GM18498 (cell line): ENCODE measurements at regions not wholly inside any gene's neighbourhood (a gene's known extent, or its start where the extent isn't known, plus 50 kb on each side); places are given as distances from the start of the nearest gene placed in this dataset.

Experiments used
- ATAC-seq: cut with Tn5 transposase; IDR thresholded peaks from one replicate; pipeline ENCODE4 v1.9.1; 2021; ENCODE audit warnings: mild to moderate bottlenecking, moderate library complexity; ENCODE audit not compliant: unreplicated experiment

DNA sequence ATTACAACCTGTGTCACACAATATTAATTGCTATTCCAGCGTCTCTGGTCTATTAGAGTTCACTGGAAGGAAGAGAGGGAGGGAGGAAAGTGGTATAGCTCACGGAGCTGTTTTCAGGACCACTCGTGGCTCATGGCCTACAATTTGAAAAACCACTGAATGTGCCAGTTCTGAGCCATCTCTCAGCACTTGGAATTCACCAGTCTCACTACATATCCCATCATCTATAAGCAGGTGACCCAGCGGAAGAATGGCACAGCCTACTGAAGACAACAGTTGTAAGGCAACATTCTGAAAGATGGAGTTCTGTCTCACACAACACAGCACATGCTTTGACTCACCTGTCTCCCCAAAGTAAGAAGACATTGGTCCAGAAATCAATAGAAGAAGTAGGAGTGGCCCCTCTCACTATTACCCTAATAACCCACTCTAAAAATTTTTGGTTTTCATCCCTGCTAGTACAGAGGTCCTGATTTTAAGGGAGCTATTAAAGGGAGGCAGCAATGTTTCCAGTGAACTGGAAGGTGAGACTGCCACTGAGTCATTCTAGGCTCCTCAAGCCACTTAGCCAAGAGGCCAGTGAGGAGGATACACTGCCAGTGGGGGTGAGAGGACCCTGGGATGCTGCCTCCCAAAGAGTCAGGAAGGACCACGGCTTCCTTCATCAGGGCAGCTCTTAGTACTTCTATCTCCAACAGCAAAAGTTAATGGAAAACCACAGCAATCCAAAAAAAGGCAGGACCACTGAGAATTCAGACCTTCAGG lies 50.0 kb upstream of the DOCK9 start:
- ATAC-seq, result no peak

DNA sequence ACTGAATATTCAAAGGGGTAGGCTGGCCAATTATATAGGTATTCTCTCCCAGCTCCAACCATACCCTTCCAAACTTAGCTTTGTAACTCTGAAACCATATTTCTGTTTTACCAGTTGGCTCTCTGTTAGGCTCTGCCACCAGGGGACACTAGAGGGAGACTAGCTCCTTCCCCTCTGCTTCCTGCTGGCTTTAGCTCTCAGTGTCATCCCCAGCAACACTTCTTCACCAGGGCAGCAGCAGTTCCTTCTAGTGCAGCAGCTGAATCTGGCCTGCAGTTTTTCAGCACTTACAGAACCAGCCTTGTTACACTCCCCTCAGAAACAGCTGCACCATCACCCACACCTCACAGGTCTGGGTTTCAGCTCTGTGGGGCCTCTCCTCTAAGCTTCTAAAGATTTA lies 51.0 kb upstream of the DOCK9 start:
- no peak for ATAC-seq

DNA sequence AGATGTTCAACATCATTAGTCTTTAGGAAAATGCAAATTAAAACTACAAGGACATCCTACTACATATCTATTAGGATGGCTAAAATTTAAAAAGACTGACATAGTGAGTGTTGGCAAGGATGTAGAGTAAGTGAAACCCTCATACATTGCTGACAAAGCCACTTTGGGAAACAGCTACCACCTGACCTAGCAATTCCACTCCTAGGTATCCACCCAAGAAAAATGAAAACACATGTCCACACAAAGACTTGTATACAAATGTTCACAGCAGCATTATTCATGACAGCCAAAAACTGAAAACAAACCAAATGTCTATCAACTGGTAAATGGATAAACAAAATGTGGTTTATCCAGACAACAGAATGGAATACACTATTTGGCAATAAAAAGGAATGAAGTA lies 51.7 kb upstream of the DOCK9 start:
- ATAC-seq, result no peak

DNA sequence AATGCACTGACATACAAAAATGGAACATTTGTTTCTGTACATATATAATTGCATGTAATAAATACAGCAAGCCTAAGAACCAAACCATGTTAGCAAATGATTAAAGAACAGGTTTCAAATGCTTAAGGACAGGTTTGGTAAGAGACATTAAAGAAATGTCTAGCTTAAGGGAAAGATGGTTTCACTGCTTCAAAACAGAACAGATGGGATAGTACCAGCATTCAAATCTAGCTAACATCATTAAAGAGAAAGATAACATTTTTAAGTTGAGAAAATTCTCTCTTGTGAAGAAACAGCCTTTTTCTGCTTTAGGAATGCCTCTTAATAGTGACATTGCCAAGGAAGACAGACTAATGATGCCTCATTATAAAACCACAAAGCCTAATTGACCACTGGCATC lies 52.5 kb upstream of the DOCK9 start:
- no peak for ATAC-seq

DNA sequence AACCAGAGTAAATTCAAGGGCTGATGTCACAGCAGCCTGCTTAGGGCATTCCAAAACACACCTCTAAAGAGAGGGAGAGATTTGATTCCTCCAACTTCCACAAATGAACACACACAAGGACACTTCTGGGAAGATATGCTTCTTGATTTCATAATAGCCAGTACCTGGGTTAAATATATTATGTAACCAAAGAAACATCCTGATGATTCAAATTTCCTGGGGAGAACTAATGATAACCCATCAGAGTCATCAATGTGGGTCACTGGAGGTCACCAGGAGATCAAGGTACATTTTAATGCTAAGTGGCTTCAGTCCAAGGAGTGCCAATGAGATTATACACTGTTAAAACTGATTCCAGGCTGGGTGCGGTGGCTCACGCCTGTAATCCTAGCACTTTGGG lies 54.0 kb upstream of the DOCK9 start:
- ATAC-seq, result no peak

DNA sequence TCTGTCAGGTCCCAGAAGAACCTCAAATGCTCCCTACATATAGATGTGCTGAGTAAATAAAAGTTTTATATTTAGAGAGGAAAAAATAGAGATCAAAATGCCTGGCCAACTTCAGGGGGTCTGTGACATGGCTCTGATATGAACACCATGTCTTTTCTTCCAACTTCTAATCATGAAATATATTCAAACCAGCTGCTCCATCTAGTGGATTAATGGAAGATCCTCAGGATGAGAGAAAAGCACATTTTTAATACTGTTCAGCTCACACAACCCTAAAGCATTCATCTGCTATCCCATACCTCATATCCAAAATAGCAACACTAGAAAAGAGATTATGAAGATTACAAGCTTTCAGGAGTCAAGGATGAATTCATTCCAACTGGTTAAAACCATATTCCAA lies 56.0 kb upstream of the DOCK9 start:
- ATAC-seq, result no peak

DNA sequence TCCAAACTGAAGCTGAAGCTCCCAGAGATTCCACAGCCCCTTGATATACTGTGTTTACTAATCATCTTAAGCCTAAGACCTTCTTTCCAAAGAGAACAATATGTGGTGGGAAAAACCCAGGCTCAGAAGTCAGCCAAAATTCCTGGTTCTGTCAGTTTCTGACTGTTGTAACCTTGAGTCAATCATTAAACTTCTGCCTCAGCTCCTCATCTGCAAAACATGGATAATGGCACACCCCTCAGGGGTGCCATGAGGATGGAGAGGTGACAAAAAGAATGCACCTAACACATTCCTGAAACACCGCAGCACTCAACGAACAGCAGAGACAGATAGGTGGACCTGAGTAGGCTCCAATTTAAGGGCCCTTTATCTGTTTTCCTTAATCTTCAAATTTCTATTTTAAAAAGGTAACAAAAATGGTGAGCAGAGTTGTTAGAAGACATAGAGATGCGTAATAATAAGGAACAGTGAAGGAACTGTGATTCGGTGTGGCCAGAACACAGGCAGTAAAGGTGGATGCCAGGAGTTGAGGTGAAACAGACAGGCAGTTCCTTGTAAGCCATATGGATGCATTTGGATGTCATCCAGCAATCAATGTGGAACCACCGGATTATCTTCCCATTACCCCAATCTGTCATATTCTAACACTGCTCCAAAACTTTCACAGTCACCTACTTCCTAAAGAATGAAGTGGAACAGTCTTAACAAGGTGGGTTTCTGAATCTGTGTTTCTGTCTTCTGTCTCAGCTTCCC lies 56.6 kb upstream of the DOCK9 start:
- no peak for ATAC-seq

DNA sequence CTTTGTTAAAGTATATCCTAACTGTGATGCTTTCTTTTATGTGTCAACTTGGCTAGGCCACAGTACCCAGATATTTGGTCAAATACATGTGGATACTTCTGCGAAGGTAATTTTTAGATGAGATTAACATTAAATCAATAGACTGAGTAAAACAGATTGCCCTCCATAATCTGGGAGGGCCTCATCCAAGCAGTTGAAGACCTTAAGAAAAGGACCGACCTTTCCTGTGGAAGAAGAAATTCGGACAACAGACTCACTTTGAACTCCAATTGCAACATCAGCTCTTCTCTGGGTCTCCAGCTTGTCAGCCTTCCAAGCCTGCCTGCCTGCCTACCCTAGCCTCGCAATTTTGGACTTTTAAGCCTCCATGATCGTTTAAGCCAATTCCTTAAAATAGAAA lies 57.9 kb upstream of the DOCK9 start:
- ATAC-seq, result no peak

DNA sequence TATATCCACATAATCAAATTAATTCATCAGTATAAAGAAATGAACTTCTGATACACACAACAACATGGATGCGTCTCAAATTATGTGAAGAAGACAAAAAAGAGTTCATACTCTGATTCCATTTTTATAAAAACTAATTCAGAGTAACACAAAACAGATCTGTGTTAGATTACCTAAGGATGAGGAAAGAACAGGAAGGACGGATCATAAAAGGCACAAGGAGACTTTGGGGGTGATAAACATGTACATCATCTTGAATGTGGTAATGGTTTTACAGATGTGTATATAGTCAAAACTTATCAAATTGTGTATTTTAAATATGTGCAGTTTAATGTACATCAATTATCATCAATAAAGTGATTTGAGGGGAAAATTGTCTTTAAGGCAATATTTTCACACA lies 59.9 kb upstream of the DOCK9 start:
- no peak for ATAC-seq

DNA sequence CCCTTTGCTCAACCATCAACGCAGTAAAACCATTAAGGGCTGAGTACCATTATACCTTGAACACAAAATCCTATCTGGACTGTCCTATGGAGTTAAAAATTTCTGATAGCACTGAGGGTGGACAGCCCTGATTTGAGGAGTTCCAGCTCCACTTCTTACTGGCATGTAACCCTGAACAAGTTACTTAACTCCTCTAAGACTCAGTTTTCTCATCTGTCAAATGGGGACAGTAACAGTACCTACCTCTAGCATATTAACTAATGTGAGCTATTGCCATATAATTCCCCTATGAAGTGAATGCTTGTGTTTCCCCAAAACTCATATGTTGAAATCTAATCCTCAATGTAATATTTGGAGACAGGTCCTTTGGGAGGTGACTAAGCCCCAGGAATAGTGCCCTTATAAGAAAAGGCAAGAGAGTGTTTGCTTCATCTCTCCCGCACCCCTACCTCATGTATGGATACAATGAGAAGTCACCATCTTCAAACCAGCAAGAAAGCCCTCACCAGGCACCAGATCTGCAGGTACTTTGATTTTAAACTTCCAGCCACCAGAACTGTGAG lies 61.9 kb upstream of the DOCK9 start:
- ATAC-seq, result no peak

DNA sequence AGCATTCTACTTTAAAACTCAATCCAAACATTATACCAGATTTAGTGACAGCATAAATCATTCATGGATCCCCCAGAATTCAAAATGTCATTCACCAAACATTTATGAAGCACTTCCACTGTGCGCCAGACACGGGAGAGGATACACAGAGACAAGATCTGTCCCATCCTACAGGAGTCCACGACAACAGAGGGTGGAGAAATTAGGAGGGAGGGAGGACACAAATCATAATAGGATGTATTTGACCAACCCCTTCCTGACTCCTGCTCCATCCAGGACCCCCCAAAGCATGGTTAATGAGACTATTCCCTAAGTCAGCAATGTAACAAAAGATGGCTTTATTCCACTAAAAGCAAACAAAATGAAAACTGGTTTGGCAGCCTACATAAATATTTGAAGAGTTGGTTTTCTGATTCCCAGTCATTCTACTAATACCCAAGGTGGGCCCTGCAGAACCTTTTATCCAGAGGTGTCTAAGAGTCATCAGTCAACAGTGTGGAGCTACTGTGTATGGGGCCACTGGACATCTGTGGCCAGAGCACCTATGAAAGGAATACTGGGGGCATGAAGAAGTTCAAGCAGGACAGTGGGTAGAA lies 62.8 kb upstream of the DOCK9 start:
- ATAC-seq, result no peak

DNA sequence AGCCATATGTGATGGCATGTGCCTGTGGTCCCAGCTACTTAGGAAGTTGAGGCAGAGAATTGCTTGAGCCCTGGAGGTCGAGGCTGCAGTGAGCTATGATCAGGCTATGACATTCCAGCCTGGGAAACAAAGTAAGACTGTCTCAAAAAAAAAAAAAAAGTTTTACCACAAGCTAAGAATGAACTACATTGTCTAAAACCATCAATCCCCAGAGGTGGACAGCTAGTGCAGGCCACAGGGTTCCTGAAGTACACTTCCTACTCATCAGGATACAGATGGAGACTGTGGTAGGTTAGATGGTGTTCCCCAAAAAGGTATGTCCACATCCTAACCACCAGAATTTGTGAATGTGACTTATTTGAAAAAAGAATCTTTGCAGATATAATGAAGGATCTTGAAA lies 63.5 kb upstream of the DOCK9 start:
- ATAC-seq, result no peak

DNA sequence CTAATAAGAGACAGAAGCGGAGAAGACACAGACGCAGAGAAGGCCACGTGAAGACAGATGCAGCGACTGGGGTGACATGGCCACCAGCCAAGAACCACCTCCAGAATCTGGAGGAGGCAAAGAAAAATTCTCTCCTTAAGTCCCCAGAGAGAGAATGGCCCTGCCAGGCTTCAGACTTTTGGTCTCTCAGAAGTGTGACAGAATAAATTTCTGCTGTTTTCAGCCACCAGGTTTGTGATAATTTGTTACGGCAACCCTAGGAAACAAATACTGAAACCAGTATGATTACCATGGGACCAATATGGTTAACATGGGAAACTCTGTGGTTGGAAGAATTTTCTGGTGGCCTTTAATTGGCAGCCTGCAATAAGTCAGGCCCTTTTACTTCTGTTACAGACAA lies 63.9 kb upstream of the DOCK9 start:
- ATAC-seq, result peak; percentile 55

DNA sequence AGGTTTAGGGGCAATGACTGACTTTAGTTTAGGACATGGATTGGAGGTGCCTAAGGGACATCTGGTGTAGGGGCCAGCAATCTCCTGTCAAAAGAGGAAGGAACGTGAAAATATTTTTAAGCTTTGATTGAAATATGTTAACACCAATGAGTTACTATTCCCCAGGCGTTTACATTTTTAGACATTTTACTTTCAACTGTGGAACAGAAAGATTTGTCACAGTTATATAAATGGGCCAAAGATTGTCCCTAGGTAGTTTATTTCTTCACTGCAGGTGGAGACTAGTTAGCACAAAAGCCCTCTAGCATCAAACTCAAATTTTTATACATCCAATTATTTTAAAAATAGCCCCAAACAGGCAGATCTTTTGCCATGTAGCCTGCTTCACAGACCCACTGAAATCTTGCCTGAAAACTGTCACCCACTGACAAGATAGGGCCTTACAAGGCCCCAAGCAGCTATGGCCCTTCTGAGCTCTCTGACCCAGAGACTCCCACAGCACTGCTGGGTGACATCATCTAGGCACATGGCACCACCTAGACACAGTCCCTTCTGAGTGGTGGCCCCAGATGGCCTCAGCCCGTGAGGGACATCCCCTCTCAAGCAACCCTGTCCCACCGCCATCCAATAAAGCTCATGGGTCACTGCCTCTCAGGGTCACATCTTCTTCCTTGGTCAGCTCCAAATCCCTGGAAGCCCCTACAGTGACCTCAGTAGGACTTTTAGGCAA lies 64.8 kb upstream of the DOCK9 start:
- ATAC-seq, result no peak

DNA sequence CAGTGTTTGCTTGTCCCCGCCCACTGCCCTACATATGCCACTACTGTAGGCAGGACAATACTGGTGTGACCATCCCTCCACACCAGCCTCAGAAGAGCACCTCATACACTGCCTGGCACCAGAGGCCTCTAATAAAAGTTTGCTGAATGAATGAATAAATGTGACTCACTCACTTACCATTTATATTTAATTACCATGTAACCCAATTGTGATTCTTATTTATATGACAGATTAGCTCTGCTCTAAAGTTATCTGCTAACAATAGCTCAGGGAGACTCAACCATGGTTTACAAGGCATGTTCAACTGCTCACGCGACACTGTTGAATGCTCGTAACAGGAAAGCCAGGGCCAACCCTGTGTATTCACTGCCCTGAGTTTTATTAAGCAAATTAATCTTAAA lies 66.0 kb upstream of the DOCK9 start:
- no peak for ATAC-seq

DNA sequence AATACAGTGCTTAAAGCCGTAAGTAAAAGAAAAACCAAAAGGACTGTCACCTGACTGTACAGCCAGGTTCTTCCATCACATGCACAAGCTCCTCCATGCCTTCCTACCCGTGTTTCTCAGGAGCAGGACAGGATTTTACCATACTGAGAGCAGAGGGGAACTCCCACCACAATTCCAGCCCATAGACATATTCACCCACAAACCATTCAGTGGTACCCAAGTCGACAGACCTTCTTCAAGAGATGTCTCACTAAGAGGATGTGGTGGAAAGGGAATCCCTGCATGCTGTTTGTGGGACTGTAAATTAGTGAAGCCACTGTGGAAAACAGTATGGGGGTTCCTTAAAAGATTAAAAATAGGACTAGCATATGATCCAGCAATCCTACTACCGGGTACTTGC lies 66.9 kb upstream of the DOCK9 start:
- no peak for ATAC-seq

DNA sequence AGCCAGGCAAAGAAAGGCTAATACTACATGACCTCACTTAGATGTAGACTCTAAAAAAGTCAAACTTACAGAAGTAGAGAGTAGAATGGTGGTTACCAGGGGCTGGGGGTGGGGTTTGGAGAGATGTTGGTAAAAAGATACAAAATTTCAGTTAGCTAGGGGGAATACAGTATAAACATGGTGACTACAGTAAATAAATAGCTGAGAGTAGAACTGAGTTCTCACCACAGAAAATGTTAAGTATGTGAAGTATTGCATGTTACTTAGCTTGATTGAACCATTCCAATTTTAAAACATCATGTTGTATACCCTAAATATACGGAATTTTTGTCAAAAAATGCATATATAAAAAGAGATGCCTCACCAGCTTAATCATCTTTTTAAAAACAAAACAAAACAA lies 67.5 kb upstream of the DOCK9 start:
- no peak for ATAC-seq

DNA sequence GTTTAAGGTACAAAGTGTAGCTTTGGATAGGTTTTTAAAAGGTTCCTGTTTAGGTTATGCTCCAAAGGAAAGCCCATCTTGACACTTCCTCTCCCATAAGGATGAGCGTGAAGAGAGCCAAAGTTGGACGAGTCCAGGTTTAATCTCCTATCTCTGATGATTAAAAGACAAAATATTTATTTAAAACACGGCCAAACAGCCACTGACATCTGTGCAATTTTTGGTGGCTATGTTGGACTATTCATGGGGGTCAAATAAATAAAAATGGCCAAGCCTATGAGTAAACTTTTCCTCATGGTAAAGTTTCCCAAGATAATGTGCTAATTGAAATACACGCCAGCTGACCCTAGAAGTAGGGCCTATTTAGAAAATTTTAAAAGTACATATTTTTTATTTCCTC lies 69.0 kb upstream of the DOCK9 start:
- no peak for ATAC-seq

DNA sequence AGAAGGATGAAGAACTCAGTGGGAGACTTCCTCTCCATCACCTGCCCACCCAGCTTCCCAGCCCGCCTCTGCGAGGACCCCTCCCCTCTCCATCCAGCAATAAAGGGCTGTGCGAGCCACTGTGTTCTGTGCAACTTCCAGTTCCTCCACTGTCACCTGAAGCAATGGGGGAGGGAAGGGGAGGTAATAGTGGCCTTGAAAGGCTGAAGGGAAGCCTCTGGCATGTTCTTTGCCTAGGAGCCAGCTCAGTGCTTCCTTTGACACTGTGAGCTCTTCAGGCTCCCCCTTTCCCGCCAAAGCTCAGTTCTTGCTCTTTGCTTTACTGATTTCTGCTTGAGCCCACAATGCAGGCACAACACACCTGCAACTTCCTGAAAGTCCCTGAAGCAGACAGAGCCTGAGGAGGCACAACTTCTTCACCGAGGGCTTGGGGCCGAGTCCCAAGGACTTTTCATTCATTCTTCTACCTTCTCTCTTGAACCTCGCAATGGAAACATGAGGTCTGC lies 73.2 kb upstream of the DOCK9 start:
- no peak for ATAC-seq

DNA sequence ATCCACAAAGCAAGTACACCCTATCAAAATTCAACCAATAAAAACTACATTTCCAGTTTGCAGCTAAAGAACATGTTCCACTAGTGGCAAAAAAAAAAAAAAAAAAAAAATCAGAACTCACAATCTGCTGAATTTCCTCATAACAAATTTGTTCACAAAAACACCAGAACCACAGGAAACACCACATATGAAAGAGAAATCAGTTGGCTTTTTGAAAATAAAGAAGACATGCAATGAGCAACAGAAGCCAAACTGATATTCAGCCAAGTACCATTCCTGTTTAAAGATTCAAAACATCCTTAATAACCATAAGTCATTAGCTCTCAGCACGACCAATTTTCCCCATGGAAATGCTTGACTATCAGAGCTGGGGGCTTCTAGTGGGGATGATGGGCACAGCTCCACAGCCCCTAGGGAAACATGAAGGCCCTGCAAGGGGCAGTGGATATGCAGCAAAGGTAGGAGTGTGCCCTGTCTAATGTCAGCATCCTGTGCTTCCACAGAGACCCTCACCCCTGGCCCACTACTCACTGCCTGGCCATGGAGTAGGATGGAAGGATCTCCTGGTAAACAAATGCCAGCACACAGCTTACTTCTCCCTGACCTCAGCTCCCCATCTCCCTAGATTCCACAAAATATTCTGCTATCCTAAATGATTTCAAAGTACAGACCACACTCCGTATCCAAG lies 74.0 kb upstream of the DOCK9 start:
- no peak for ATAC-seq
